Colonic mucosa (tissue), 4 donors: ENCODE measurements at regions not wholly inside any gene's neighbourhood (a gene's known extent, or its start where the extent isn't known, plus 50 kb on each side); places are given as distances from the start of the nearest gene placed in this dataset.
"Not testable (repeated sequence)": the region's sequence is repeated elsewhere in the genome, so short reads cannot be mapped to it uniquely, and the experiment has no call there.

Experiments used
- DNase-seq: peaks from one replicate; pipeline ENCODE4 v3.0.0-alpha.2; 2020
- H3K27ac ChIP-seq: fragments of 200-600 bp; one replicate; pipeline ENCODE4 v1.8.0; 2021
- H3K27me3 ChIP-seq: fragments of 200-600 bp; one replicate; pipeline ENCODE4 v1.8.0; 2021
- H3K36me3 ChIP-seq: fragments of 200-600 bp; one replicate; pipeline ENCODE4 v1.8.0; 2021
- H3K4me1 ChIP-seq: fragments of 200-600 bp; one replicate; pipeline ENCODE4 v1.8.0; 2021; ENCODE audit warnings: mild to moderate bottlenecking
- H3K4me3 ChIP-seq: fragments of 200-600 bp; one replicate; pipeline ENCODE4 v1.8.0; 2021
- H3K9ac ChIP-seq, 2 donors: one replicate each; pipeline ENCODE4 v1.7.0; 2013; ENCODE audit warnings: control low read depth in 2 of 2, low read depth in 2 of 2, low read length in 2 of 2
- H3K9me3 ChIP-seq: fragments of 200-600 bp; one replicate; pipeline ENCODE4 v1.8.0; 2021
- intact Hi-C: fragments of 100-400 bp; cut with DNase I; formaldehyde crosslinking; loops from one replicate; pipeline ENCODE4 v1.14.1; 2022
- TF ChIP-seq, protein P1 (sequence below): fragments of 200-600 bp; IDR thresholded peaks from one replicate; pipeline ENCODE4 v1.8.0; 2022; ENCODE audit warnings: antibody characterized with exemption, mild to moderate bottlenecking
- donor health status: healthy.
- donor health status: DM: no; HTN: no; CAD: no.
- donor health status: DM: no; HTN: no; CAD: no.

DNA sequence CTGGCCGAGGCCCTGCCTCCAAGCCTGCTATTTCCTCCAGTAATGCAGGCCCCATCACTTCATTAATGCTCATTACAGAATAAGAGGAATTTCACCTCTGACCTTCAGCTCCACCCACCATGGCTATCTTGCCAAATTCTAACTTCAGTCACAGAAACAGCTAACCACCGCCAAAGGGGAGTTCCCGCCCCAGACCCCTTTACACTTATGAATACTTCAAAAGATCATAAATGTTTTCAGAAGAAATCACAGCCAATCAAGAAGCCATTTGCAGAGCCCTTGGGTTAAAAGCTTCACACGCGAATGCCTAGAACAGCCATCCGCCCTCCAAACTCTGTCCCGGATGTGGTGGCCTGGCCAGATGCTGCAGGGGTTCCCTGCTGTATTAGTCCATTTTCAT is 73.8 kb upstream of the TWIST2 start:
- Histone ChIP-seq H3K4me3 (no peak overlapping the region), H3K9ac (no peak overlapping the region), H3K36me3 (no peaks in the 10 kb centered on the region), H3K27ac (no peak overlapping the region), H3K27me3 (no peaks in the 10 kb centered on the region), H3K9me3 (no peaks in the 10 kb centered on the region), H3K4me1 (no peaks in the 10 kb centered on the region)
- intact Hi-C loops: no loop called here
- TF ChIP-seq, protein P1, sequence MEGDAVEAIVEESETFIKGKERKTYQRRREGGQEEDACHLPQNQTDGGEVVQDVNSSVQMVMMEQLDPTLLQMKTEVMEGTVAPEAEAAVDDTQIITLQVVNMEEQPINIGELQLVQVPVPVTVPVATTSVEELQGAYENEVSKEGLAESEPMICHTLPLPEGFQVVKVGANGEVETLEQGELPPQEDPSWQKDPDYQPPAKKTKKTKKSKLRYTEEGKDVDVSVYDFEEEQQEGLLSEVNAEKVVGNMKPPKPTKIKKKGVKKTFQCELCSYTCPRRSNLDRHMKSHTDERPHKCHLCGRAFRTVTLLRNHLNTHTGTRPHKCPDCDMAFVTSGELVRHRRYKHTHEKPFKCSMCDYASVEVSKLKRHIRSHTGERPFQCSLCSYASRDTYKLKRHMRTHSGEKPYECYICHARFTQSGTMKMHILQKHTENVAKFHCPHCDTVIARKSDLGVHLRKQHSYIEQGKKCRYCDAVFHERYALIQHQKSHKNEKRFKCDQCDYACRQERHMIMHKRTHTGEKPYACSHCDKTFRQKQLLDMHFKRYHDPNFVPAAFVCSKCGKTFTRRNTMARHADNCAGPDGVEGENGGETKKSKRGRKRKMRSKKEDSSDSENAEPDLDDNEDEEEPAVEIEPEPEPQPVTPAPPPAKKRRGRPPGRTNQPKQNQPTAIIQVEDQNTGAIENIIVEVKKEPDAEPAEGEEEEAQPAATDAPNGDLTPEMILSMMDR: no peak
- no peak for DNase-seq

DNA sequence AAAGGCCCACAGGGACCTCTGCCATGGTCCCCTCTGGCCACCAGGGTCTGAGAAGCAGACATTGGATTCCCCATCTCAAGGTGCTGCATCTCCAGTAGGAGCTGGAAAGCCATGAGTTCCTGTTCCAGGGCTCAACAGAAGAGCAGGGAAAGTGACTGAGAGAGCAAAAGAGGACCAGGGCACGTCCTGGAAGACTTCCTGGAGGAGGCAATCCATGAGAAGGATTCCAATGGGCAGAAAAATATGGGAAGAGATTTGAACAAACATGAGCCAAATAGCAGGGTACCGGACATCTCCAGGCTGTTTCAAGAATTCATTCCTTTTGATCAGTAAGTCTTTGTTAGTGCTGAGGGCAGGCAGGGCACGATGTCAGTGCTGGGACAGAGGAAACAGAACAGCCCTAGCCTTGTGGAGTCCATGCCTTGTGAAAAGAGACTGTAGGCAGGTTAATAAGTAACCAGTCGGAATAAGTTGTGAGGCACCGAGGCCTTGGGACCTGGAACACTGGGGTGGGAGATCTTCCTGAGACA is 72.8 kb upstream of the TWIST2 start:
- Histone ChIP-seq H3K9me3 (no peaks in the 10 kb centered on the region), H3K27ac (no peak overlapping the region), H3K4me3 (no peak overlapping the region), H3K27me3 (no peaks in the 10 kb centered on the region), H3K4me1 (no peaks in the 10 kb centered on the region), H3K9ac (no peak overlapping the region), H3K36me3 (no peaks in the 10 kb centered on the region)
- intact Hi-C loops: no loop called here
- TF ChIP-seq, protein P1: no peak
- no peak for DNase-seq

DNA sequence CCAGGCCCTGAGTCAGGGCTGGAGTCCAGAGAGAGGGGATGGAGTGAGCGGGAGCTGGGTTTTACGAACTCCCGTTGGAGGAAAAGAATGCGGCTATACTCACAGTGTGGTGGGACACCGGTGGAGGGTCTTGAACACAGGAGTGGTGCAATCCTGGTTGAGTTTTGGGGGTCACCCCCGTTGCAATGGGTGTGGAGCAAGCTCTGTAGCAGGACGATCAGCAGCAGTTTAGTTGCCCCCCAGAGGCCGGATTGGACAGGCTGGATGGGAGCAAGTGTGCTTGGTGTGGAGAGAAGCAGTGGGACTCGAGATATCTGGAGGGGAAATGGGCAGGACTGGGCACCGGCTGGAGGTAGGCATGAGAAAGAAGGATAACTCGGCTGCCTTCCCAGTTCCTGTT is 72.3 kb upstream of the TWIST2 start:
- H3K9me3 ChIP-seq: no peaks in the 10 kb centered on the region
- TF ChIP-seq, protein P1: no peak
- H3K36me3 ChIP-seq: no peaks in the 10 kb centered on the region
- no peaks in the 10 kb centered on the region for H3K27me3 ChIP-seq
- intact Hi-C loops: no loop called here
- no peak for DNase-seq
- no peak overlapping the region for H3K4me3 ChIP-seq
- no peak overlapping the region for H3K27ac ChIP-seq
- H3K9ac ChIP-seq: no peak overlapping the region
- no peaks in the 10 kb centered on the region for H3K4me1 ChIP-seq

DNA sequence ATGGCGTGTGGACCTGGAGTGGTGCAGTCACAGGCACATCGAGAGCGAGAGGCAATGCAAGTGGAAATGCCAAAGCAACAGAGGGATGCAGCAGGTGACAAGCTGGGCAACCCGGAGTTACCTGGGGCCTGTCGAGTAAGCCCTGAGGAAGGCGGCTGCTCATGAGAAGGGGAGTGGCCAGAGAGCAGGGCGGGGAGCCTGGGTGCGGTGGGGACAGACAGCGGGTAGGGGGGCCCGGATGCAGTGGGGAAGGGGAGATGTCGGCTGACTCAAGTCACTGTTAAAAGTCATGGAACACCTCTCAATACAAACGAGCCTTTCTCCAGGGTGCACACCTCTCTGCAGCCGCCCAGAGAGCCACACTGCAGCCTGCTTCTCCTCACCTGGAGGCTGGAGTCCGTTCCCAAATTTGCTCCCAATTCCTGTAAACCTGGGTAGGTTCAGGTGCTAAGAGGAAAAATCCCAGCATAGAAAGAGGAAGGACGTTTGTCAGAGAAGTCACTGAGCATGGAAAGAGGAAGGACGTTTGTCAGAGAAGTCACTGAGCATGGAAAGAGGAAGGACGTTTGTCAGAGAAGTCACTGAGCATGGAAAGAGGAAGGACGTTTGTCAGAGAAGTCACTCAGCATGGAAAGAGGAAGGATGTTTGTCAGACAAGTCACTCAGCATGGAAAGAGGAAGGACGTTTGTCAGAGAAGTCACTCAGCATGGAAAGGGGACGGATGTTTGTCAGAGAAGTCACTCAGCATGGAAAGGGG is 71.7 kb upstream of the TWIST2 start:
- H3K27ac ChIP-seq: no peak overlapping the region
- H3K36me3 ChIP-seq: no peaks in the 10 kb centered on the region
- no peaks in the 10 kb centered on the region for H3K9me3 ChIP-seq
- no peak overlapping the region for H3K9ac ChIP-seq
- intact Hi-C loops: no loop called here
- H3K4me1 ChIP-seq: no peaks in the 10 kb centered on the region
- TF ChIP-seq, protein P1: no peak
- no peak for DNase-seq
- H3K27me3 ChIP-seq: no peaks in the 10 kb centered on the region
- no peak overlapping the region for H3K4me3 ChIP-seq

DNA sequence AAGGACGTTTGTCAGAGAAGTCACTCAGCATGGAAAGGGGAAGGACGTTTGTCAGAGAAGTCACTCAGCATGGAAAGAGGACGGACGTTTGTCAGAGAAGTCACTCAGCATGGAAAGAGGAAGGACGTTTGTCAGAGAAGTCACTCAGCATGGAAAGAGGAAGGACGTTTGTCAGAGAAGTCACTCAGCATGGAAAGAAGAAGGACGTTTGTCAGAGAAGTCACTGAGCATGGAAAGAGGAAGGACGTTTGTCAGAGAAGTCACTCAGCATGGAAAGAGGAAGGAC is 71.2 kb upstream of the TWIST2 start:
- H3K4me3 ChIP-seq, H3K9me3 ChIP-seq, H3K27me3 ChIP-seq, intact Hi-C loops, H3K36me3 ChIP-seq, H3K9ac ChIP-seq, H3K4me1 ChIP-seq, DNase-seq, H3K27ac ChIP-seq: not testable (repeated sequence)

DNA sequence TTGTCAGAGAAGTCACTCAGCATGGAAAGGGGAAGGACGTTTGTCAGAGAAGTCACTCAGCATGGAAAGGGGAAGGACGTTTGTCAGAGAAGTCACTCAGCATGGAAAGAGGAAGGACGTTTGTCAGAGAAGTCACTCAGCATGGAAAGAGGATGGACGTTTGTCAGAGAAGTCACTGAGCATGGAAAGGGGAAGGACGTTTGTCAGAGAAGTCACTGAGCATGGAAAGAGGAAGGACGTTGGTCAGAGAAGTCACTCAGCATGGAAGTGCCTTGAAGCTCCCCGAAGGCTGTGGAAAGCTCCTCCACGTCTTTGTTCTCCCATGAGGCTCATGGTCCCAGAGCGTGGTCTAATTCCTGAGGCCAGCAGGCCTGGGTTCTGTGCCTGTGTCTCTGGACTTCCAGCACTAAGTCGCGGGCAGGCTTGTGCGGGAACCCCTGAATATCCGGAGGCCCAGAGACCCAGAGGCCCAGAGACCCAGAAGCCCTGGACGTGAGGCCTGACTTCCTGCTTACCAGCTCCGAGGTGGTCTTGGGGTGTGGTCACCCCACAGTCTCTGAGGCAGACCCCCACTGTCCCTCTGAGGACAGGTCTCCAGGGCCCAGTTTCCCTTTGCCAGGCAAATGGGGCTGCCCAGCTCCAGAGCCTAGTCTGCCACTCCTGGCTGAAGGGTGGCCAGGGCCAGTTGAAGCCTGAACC is 70.4 kb upstream of the TWIST2 start:
- H3K9me3 ChIP-seq: no peaks in the 10 kb centered on the region
- no peak overlapping the region for H3K9ac ChIP-seq
- no peaks in the 10 kb centered on the region for H3K27me3 ChIP-seq
- no peak overlapping the region for H3K4me3 ChIP-seq
- TF ChIP-seq, protein P1: no peak
- intact Hi-C loops: no loop called here
- H3K4me1 ChIP-seq: no peaks in the 10 kb centered on the region
- H3K27ac ChIP-seq: no peak overlapping the region
- no peak for DNase-seq
- no peaks in the 10 kb centered on the region for H3K36me3 ChIP-seq
